HG03439 (cell line): ENCODE measurements at regions not wholly inside any gene's neighbourhood (a gene's known extent, or its start where the extent isn't known, plus 50 kb on each side); places are given as distances from the start of the nearest gene placed in this dataset.
"Not testable (repeated sequence)": the region's sequence is repeated elsewhere in the genome, so short reads cannot be mapped to it uniquely, and the experiment has no call there.

ENCODE experiments used
- ATAC-seq: cut with Tn5 transposase; IDR thresholded peaks from one replicate; pipeline ENCODE4 v1.9.1; 2021; ENCODE audit warnings: mild to moderate bottlenecking, moderate library complexity; ENCODE audit not compliant: unreplicated experiment

DNA sequence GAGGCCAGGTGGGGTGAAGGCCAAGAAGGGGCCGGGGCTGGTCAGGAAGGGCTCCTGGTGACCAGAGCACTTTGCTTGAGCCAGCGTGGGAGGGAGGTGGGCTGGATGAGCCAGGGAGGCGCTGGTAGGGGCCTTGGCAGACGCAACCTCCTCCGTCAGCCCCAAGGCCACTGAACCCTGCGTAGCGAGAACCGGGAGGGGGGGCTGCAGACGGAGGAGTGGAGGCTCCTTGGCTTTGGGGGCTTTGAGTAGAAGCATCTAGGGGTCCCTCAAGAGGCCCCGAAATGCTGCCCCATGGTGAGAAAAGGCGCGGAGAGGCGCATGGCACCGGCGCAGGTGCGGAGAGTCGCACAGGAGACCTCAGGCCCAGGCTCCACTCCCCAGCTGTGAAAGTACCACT lies 1888.0 kb upstream of the CDH9 start:
- ATAC-seq = no peak

DNA sequence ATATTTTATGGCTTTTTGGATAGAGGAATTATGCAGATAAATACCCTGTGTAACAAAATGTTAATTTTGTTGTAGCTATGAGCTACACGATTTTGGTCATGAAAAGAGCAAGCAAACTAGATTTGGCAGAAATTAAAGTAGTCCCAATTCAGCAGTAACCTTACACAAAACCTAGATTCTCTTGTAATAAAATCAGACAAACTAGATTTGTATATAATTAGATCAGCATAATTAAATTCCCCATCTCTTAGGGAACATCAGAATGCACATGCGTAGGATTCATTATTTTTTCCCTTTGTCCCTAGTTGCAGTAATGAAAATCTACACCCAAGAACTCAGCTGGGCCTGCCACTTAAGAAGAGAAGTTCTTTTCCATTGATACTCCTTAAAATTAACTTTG lies 1879.2 kb upstream of the CDH9 start:
- ATAC-seq = no peak

DNA sequence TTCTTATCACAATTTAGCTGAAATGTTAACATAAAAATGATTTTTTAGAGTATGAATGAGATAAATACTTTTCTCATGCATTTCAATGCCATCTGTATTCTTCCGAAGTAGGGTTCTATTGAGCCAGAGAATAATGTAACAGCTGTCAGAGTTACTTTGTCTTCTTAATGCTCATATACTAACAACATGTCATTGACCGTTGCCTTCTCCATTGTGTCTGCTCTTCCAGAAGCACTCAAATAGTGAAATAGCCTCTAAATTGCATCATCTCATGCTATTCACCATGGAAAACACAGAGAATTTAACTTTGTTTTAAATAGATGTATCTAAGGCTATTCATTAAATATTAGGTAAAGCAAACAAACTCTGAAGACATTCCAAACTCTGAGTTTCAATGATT lies 1875.9 kb upstream of the CDH9 start:
- ATAC-seq = no peak

DNA sequence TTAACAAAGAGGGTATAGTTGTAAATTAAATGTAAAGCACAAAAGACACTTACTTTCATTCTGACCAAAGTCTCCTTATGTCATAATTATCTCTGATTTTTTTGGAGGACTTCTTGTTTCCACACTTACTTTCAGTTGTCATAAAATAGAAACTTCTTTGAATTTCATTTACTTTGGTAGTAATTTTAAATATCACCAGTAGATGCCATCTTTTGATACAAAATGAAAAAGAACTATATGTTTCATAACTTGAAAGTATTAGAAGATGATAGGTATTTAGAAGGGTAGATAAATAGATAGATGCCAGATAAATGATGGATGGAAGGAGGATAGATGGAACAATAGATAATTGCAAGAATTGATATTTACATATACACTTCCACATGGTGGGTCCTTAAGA lies 1865.3 kb upstream of the CDH9 start:
- no peak for ATAC-seq

DNA sequence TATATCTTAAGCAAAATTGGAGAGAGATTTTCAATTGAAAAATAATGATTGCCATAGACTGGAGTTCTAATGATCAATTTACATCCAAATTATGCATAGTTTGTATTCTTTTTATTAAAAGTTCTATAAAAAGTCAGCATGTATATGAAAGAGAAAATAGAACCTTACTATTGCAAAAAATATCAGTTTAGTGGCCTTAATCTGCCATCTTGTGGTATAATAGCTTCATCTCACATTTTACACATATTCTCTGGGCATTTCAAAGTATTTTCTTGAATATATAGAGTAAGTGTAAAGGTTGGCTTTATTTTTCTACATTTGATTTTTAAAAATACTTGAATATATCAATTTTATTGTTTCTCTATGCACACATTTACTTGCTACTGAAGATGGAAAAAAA lies 1858.6 kb upstream of the CDH9 start:
- no peak for ATAC-seq

DNA sequence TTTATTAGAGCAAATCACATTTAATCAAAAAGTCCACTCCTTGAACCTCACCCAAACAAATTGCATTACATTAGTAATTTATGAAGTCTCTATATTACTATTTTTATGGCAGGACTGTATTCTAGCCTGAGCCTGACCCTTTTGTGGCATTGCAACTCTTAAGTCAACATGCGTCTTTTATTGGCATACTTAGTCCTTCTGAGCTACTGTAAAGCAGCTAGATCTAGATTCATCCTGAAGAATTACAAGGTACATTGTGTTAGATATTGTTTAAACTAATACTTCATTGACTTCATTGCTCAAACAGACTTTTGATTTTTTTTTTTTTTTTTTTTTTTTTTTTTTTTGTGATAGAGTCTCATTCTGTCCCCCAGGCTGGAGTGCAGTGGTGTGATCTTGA lies 1842.5 kb upstream of the CDH9 start:
- no peak for ATAC-seq

DNA sequence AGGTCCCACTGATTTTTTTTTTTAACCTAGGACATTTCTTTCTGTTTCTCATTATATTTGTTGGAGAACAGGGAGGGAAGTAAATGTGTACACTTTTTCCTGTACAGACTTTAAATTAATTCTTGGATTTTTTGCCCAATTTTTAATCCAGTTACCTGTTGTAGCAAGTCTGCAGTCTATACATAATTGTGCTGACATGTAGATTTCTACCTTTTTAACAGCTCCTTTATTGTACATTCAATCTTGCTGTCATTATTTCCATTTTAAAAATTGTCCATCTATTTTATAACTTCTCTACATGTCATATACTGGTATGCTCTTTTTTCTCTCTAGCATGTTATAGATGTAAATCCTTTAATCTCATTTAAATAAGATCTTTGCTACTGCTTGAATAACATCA lies 1838.7 kb upstream of the CDH9 start:
- ATAC-seq = no peak

DNA sequence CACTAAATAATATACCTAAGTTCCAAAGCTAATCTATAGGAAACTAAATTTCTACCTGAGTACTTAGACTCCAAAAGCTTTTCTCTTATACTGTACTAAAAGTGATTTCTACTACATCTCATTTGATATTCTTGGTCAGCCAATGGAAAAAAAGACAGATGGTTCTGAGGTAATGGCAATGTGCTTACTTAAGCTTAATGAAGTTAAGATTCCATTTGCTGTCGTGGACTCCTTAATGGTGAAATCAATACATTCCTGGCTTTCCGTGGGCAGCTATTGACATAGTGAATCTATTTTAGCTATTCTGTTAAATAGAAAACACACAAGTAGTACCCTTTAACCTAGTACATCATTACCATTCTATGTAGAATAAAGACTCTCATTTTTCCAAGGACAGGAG lies 1825.6 kb upstream of the CDH9 start:
- no peak for ATAC-seq

DNA sequence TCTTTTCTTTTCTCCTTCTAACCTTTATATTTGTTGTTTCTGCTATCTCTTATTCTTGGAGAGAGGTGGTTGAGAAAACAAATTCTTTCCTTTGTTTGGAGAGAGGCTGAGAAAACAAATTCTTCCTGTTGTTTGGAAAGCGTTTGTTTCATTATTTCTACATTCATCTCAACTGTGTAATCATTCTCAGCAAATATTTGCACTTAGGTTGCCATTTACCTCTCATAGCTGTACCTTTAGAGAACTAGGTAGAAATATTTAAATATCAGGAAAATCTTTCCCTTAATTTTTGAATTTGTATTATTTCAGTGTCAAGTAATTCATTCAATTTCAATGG lies 1824.4 kb upstream of the CDH9 start:
- ATAC-seq = no peak

DNA sequence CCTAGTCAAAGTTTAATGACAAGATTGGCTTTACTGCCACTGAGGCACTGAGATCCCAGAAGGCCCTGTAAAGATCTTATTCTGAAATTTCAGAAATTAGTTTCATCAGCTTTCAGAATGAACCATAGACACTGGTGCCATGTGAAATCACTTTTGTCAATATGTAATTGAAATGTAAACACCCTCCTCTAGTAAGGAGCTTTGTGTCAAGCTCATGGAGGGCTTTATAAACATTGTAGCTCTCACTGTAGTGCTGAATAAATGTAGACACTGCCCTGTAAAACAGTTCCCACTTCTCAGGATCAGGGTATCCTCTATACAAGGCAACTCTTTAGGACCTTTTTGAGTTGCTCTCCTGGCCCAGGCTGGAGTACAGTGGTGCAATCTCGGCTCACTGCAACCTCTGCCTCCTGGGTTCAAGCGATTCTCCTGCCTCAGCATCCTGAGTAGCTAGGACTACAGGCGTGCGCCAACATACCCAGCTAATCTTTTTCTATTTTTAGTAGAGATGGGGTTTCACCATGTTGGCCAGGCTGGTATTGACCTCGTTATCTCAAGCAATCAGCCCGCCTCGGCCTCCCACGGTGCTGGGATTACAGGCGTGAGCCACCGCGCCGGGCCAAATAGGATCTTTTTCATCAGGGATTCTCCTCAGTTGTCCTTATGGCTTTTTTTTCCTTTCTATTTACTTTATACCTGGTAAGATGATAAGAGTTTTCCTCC lies 1823.9 kb upstream of the CDH9 start:
- ATAC-seq = no peak

DNA sequence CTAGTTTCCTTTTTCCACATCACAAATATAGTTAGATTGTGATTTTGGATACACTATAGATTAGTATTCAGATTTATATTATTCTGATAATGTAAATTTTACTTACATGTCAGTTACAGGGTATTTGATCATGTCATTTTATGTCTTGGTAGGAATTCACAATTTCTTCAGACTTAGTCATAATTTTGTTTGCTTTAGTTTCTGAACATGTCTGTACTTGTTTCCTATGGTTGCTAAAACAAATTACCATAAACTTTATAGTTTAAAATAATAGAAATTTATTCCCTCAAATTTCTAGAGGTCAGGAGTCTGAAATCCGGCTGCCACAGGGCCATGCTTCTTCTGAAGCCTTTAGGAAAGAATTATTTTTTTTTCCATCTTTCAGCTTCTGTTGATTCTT lies 1817.2 kb upstream of the CDH9 start:
- ATAC-seq = no peak

DNA sequence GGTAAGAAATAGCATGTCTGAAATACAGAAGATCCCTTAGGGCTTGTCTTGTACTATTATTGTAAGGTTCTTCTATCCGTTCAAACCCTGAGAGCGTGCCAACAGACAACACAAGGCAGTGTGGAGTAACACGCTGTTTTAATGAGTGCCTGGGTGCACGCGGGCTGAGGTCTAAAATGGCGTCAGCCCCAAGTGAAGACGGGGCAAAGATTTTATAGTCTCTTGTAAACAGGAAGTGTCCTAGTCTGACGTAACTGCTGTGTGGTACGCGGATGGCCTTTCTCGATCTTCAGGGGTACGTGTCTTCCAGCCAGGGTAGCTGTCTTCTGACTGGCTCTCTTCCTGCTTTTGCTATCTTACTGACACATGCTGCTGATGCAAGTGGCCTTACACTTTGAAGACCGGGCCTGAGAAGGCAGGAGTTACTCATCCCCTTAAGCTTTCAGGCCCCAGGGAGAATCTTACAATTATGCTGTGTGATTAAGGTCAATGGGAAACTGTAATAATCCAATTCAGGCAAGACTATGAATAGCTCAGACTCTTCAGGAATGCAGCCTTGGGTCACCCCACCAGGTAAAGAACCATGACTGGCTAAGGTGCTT lies 1812.0 kb upstream of the CDH9 start:
- ATAC-seq = no peak

DNA sequence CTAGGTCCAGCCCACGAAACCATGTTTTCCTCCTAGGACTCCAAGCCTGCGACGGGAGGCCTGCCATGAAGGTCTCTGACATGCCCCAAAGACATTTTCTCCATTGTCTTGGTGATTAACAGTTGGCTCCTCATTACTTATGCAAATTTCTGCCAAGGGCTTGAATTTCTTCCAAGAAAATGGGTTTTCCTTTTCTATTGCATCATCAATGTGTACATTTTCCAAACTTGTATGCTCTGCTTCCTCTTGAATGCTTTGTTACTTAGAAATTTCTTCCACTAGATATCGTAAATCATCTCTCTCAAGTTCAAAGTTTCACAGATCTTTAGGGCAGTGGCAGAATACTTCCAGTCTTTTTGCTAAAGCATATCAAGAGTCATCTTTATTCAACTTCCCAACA lies 1792.7 kb upstream of the CDH9 start:
- ATAC-seq = no peak

DNA sequence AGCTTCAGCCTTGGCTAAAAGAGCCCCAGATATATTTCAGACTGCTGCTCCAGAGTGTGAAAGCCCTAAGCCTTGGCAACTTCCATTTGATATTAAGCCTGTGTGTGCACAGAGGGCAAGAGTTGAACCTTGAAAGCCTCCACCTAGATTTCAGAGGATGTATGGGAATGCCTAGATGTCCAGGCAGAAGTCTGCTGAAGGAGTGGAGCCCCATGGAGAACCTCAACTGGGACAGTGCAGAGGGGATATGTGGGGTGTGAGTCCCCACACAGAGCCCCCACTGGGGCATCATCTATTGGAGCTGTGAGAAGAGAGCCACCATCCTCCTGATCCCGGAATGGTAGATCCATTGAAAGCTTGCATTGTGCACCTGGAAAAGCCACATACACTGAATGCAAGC lies 1784.8 kb upstream of the CDH9 start:
- no peak for ATAC-seq

DNA sequence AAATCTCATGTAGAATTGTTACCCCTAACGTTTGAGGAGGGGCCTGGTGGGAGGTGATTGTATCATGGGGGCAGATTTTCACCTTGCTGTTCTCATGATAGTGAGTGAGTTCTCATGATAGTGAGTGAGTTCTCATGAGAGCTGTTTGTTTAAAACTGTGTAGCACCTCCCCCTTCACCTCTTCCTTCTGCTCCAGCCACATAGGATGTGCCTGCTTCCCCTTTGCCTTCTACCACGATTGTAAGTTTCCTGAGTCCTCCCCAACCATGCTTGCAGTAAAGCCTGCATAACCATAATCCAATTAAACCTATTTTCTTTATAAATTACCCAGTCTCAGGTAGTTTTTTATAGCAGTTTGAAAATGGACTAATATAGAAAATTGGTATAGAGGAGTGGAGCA lies 1783.7 kb upstream of the CDH9 start:
- ATAC-seq = no peak

DNA sequence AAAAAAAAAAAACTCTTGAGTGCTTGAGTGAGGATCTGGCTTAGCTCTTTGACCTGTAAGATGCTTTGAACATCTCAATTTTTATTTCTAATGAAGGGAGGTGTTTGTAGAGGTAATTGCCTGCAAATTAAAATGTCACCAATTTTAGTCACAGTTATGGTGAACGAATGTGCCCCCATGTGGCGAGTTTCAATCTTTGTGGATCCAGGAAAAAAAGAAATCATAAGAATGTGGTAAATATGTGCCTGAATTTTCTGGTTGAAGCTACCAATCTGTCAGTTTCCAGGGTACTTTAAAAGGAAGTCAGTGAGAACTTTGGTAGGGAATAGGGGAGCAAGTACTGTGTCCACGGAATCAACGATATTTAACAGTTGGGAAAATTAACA lies 1772.4 kb upstream of the CDH9 start:
- ATAC-seq = no peak

DNA sequence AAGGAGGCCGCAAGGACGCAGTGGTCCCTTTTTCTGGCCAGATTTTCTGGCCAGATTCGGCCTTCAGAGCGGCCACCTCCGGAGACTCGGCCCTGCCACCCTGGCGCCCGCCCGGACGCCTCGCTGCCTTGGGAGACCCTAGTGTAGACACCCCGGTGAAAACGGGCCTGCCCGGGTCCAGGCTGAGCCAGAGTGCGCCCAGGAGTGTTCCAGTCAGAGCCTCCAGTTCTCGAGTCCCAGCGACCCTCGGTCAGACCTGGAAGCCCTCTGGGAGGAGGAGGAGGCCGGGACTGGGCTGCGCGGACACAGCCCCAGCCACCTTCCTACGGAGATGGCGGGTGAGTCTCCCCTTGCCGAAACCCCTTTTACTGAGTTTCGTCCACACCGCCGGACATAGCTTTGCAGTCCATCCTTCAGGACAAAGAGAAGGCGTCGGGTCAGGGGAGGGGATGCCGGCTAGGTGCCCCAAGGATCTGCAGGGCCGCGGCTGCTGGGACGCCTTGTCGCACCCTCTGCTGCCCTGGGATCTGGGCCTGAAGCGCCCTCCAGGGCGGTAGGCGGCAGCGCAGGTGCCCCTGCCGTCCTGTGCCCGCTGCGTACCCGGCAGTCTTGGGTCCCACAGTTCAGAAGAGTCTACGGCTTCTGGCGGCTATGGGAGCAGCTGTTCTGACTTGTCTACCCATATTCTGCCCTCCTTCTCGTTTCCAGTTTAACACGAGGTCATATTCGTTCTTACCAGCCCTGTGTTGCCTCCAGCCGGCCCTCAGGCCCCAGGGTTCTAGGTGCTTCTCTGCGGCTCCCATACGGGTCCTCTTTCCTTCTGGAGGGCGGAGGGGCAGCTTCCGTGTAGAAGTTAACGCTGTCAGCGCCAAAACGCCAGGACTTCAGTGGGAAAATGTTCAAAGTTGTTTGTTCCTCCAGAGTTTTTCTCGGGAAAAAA lies 1771.7 kb upstream of the CDH9 start:
- ATAC-seq = no peak

DNA sequence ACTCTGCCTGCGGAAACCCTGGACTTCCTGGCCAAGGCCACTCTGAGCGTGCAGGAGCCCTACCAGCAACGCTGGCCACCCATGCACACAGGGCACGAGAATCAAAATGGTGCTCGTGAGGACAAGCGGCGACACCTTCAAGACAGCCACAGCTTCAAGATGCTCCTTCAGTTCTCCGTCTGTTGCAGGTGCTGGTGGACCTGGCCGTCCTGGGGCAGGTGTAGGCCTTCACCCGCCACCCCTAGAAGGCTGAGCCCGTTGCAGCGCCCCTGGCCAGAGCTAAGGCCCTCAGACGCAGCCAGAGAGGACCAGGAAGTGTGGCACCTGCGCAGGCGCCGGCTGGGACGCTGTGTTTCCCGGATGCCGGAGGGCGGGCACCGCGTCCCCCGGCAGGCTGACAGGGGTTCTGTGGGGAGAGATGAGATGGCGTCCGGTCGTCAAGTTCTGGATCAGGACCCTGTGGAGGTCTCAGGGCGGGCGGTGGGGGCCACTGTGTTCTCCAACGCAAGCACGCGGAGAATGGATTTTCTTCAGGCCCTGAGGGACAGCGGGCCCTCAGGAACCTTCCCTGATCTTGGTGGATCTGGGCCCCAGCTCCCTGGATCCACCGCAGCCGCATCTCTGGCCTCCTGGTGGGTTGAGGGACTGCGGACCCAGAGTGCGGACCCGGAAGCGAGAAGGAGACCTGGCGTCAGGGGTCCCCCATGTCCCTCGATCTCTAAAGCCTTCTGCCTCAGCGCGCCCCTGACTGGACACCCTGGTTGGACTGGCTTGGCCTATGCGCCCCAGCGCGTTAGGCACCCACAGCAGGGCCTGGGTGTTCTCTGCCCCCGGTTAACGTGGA lies 1770.8 kb upstream of the CDH9 start:
- no peak for ATAC-seq

DNA sequence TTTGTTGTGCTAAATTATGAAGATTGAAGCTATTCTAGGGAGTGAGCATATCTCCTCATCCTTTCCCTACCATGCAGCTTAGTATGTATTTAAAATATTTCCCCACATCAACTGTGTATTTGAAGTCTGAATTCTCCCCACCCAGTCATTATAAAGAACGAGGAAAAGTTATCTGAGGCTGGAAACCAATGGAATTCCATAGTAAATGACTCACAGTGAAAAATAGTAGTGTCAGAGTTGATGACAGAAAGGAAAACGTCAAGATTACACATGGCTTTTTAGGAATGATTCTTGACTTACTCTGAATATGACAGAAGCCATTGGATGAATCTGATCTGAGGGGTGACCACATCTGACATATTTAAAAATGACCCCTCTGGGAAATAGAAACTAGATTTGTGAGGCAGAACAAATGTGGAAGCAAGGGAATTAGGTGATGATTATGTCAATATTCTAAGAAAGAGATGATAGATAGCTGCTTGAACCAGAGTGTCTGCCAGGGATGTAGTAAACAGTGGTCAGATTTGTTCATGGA lies 1768.9 kb upstream of the CDH9 start:
- no peak for ATAC-seq

DNA sequence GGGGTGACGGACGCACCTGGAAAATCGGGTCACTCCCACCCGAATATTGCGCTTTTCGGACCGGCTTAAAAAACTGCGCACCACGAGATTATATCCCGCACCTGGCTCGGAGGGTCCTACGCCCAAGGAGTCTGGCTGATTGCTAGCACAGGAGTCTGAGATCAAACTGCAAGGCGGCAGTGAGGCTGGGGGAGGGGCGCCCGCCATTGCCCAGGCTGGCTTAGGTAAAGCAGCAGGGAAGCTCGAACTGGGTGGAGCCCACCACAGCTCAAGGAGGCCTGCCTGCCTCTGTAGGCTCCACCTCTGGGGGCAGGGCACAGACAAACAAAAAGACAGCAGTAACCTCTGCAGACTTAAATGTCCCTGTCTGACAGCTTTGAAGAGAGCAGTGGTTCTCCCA lies 1760.6 kb upstream of the CDH9 start:
- not testable (repeated sequence) for ATAC-seq

DNA sequence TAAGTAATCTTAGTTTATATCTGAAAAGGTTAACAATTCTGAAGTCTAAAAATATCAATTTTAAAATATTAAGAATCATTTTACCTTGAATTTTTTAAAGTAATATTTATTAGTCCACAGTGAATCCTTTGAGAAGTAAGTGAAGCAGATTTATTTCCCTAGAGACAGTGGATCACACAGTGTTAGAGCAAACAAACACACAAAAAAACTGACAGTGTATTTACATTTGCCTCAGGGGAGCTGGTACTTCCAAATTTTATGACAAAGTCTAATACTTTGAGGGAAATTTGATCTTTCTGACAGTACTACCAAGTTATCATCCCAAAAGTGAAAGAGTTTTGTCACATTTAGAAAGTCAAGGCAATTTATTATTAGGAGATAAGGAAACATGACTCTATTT lies 1750.6 kb upstream of the CDH9 start:
- ATAC-seq = no peak
